K562 (cell line): ENCODE measurements at regions not wholly inside any gene's neighbourhood (a gene's known extent, or its start where the extent isn't known, plus 50 kb on each side); places are given as distances from the start of the nearest gene placed in this dataset.

ENCODE experiments used
- ATAC-seq: fragments of 200-7000 bp; cut with Tn5 transposase; 3 replicates; pipeline ENCODE4 v1.9.1; 2020; ENCODE audit warnings: moderate library complexity
- BruUV-seq: library from RNA; stranded (reverse); fragments of 400-500 nt; replicated peaks from 2 replicates; lab custom pipeline; 2021; lab: Mats Ljungman, UMichigan
- CTCF ChIA-PET: fragments of 300-600 bp; formaldehyde crosslinking; extraction: SDS; loops from one replicate; lab custom pipeline; 2021; ENCODE audit warnings: low intra/inter-chr PET ratio; lab: Yijun Ruan, JAX
- POLR2A ChIA-PET: fragments of 300-600, 350-650 bp; sonication (Branson Sonifier 250); formaldehyde crosslinking; extraction: SDS; loops from one replicate; lab custom pipeline; 2021; ENCODE audit warnings: antibody characterized with exemption, inconsistent platforms; lab: Yijun Ruan, JAX
- DNase-seq, 4 experiments: peaks; one replicate each; pipeline versions ENCODE4 v3.0.0 to v3.0.0-alpha.2; 2011 to 2018; ENCODE audit warnings: low spot score in 3 of 4, mixed read lengths in 3 of 4; ENCODE audit errors: extremely low read depth in 1 of 4
- FAIRE-seq: peaks from 2 replicates; lab custom pipeline; 2011; peaks lifted over from hg19 to GRCh38; lab: Jason Lieb, UNC
- H2AFZ ChIP-seq: 2 replicates; pipeline ENCODE4 v1.6.0; 2011; ENCODE audit warnings: low read depth, low read length, control low read depth, inconsistent platforms
- H3K27ac ChIP-seq: fragments of 200-600 bp; 3 replicates; pipeline ENCODE4 v1.8.0; 2011; ENCODE audit warnings: low read depth, mild to moderate bottlenecking, control low read depth, inconsistent platforms, low read length, moderate library complexity, mixed read lengths; ENCODE audit errors: extremely low read depth
- H3K27me3 ChIP-seq, 2 experiments: fragments of 300-600 bp in 1 of 2; 2 replicates in 1 of 2; 3 replicates in 1 of 2; pipeline versions ENCODE4 v1.6.0 to v1.8.0; 2011; ENCODE audit warnings: inconsistent platforms in 2 of 2, low read length in 2 of 2, mild to moderate bottlenecking in 1 of 2, mixed read lengths in 1 of 2, moderate library complexity in 1 of 2; ENCODE audit not compliant: control insufficient read depth in 2 of 2, insufficient read depth in 2 of 2
- H3K36me3 ChIP-seq: fragments of 300-600 bp; 3 replicates; pipeline ENCODE4 v1.8.0; 2011; ENCODE audit warnings: mild to moderate bottlenecking, low read length, inconsistent platforms; ENCODE audit not compliant: control insufficient read depth, insufficient read depth
- H3K4me1 ChIP-seq, 2 experiments: fragments of 200-600 bp in 1 of 2; replicated peaks in 1 of 2; 2 replicates in 1 of 2; 3 replicates in 1 of 2; pipeline versions ENCODE4 v1.5.1 to v1.8.0; 2011; ENCODE audit warnings: inconsistent platforms in 2 of 2, low read length in 2 of 2, mild to moderate bottlenecking in 1 of 2, mixed read lengths in 1 of 2, moderate library complexity in 1 of 2; ENCODE audit not compliant: control insufficient read depth in 2 of 2, insufficient read depth in 2 of 2
- H3K4me2 ChIP-seq: 2 replicates; pipeline ENCODE4 v1.6.1; 2011; ENCODE audit warnings: low read length, control low read depth, inconsistent platforms, mixed read lengths; ENCODE audit not compliant: insufficient read depth
- H3K4me3 ChIP-seq: fragments of 200-600 bp; sonication (generic), shearing (Covaris generic); 2 replicates; pipeline ENCODE4 v1.5.1; 2016; ENCODE audit warnings: control low read depth, inconsistent platforms
- H3K79me2 ChIP-seq: fragments of 200-600 bp; 3 replicates; pipeline ENCODE4 v1.8.0; 2011; ENCODE audit warnings: low read length, inconsistent platforms; ENCODE audit not compliant: control insufficient read depth, insufficient read depth
- H3K9ac ChIP-seq, 2 experiments: 2 replicates each; pipeline versions ENCODE4 v1.6.0 to v1.6.1; 2011; ENCODE audit warnings: low read depth in 2 of 2, low read length in 2 of 2, control low read depth in 1 of 2, inconsistent platforms in 1 of 2, mild to moderate bottlenecking in 1 of 2, mixed read lengths in 1 of 2; ENCODE audit not compliant: insufficient read depth in 1 of 2
- H3K9me1 ChIP-seq: one replicate; pipeline ENCODE4 v1.6.0; 2011; ENCODE audit warnings: inconsistent platforms, mild to moderate bottlenecking, low read length, moderate library complexity; ENCODE audit not compliant: control insufficient read depth, insufficient read depth
- H3K9me3 ChIP-seq: replicated peaks from 2 replicates; pipeline ENCODE4 v1.5.1; 2011; ENCODE audit warnings: low read depth, low read length, inconsistent platforms; ENCODE audit not compliant: control insufficient read depth, insufficient read depth
- H4K20me1 ChIP-seq: replicated peaks from 2 replicates; pipeline ENCODE4 v1.6.1; 2011; ENCODE audit warnings: low read length, inconsistent platforms, mixed read lengths; ENCODE audit not compliant: control insufficient read depth, insufficient read depth
- CHD7 ChIP-seq: fragments of 200-600 bp; sonication (generic); IDR thresholded peaks from one replicate; pipeline ENCODE4 v1.6.1; 2012; ENCODE audit warnings: mild to moderate bottlenecking, low read depth, low read length, inconsistent platforms
- HNRNPH1 ChIP-seq: fragments of 200-400 bp; formaldehyde crosslinking; optimal IDR thresholded peaks from 2 replicates; pipeline ENCODE3; 2017; ENCODE audit warnings: low read depth, mild to moderate bottlenecking, low read length, moderate library complexity
- KAT7 ChIP-seq: sonication (generic); formaldehyde crosslinking; IDR thresholded peaks from 2 replicates; pipeline ENCODE4 v1.8.0; 2022; ENCODE audit warnings: missing genetic modification reagents, mild to moderate bottlenecking, borderline replicate concordance
- KDM2B ChIP-seq: fragments of 250-450 bp; sonication (Bioruptor Pico); IDR thresholded peaks from 2 replicates; pipeline ENCODE4 v1.8.0; 2021; ENCODE audit warnings: mild to moderate bottlenecking, moderate library complexity
- MAFF ChIP-seq: IDR thresholded peaks from 2 replicates; pipeline ENCODE4 v1.6.1; 2012; ENCODE audit warnings: low read length, improper control_type of control experiment
- MAFK ChIP-seq: IDR thresholded peaks from 2 replicates; pipeline ENCODE4 v1.6.1; 2011; ENCODE audit warnings: low read length, improper control_type of control experiment
- TEAD2 ChIP-seq: fragments of 450-650 bp; IDR thresholded peaks from 2 replicates; pipeline ENCODE4 v1.6.1; 2016; ENCODE audit warnings: missing genetic modification characterization, control low read depth, missing compliant biosample characterization
- USF1 ChIP-seq: sonication (generic); formaldehyde crosslinking; IDR thresholded peaks from 2 replicates; pipeline ENCODE4 v1.9.0; 2022; ENCODE audit warnings: mild to moderate bottlenecking, missing genetic modification reagents
- ZNF511 ChIP-seq: sonication (generic); formaldehyde crosslinking; IDR thresholded peaks from 2 replicates; pipeline ENCODE4 v1.8.0; 2022; ENCODE audit warnings: mild to moderate bottlenecking, missing genetic modification reagents
- ZNF830 ChIP-seq: fragments of 250-450 bp; sonication (Bioruptor Pico); IDR thresholded peaks from 2 replicates; pipeline ENCODE4 v1.5.0; 2021; ENCODE audit warnings: mild to moderate bottlenecking
- WGBS: fragments of 100-300 bp; shearing (Covaris generic); methylation state at CpG from one replicate; pipeline ENCODE4 v1.1.6; 2016; ENCODE audit warnings: low coverage, mixed read lengths; ENCODE audit not compliant: insufficient coverage; ENCODE audit errors: missing lambda C conversion rate; 5-methylcytosine and 5-hydroxymethylcytosine counted together
- in situ Hi-C: fragments of 300-500 bp; cut with MboI; formaldehyde crosslinking; loops from 4 replicates; pipeline ENCODE4 v1.15.0; 2018; ENCODE audit warnings: inconsistent platforms, mixed read lengths
- intact Hi-C: fragments of 100-400 bp; cut with micrococcal nuclease; formaldehyde crosslinking; loops from 2 replicates; pipeline ENCODE4 v1.14.2; 2022

- H3K27me3 ChIP-seq = no peaks in the 10 kb centered on the region
- no peak overlapping the region for H3K4me2 ChIP-seq
- intact Hi-C loops = no loop called here
- no peaks in the 10 kb centered on the region for H3K36me3 ChIP-seq
- ATAC-seq = no peak
- H3K9ac ChIP-seq = no peak overlapping the region
- H3K4me1 ChIP-seq = no peaks in the 10 kb centered on the region
- FAIRE-seq = no peak
- CTCF ChIA-PET = no interaction called here
- H3K79me2 ChIP-seq = no peaks in the 10 kb centered on the region
- H3K9me1 ChIP-seq = no peaks in the 10 kb centered on the region
- in situ Hi-C loops = no loop called here
- WGBS = 3% methylated on average over 2 of the region's 2 CpGs
- no TSS peak for BruUV-seq
- no peak overlapping the region for H3K27ac ChIP-seq
- no peak overlapping the region for H3K4me3 ChIP-seq
- POLR2A ChIA-PET = no interaction called here
- H2AFZ ChIP-seq = no peak overlapping the region
- H4K20me1 ChIP-seq = no peaks in the 10 kb centered on the region
- no peak for DNase-seq
- H3K9me3 ChIP-seq = no peaks in the 10 kb centered on the region; the same call in 1 of the 2 replicates
- TF ChIP-seq TEAD2 (tag) (no peak), HNRNPH1 (no peak), USF1 (no peak), MAFK (no peak), KDM2B (no peak), MAFF (no peak), ZNF830 (CRISPR knock-in tag) (no peak), CHD7 (no peak), ZNF511 (CRISPR knock-in tag) (no peak), KAT7 (CRISPR knock-in tag) (no peak)
Observed at GRCh38 chr1:83055391-83056170, 943.4 kb downstream of the TTLL7 start.
